ENCODE measurements at regions not wholly inside any gene's neighbourhood (a gene's known extent, or its start where the extent isn't known, plus 50 kb on each side); places are given as distances from the start of the nearest gene placed in this dataset.

- no peak overlapping the region for H3K4me2 ChIP-seq (ENCODE audit: unreplicated experiment)
- H3K36me3 ChIP-seq (ENCODE audit: low read depth): no peaks in the 10 kb centered on the region
- no peaks in the 10 kb centered on the region for H3F3A ChIP-seq (ENCODE audit: insufficient read depth)
- no peaks in the 10 kb centered on the region for H4K20me1 ChIP-seq (ENCODE audit: insufficient read depth)
- no peak for TF ChIP-seq EZH2phosphoT487 (IDR thresholded peaks at IDR 0.05; ENCODE audit: insufficient read depth, low read depth)
- no peak for TF ChIP-seq EZH2 (IDR thresholded peaks at IDR 0.05; ENCODE audit: insufficient read depth, poor library complexity, severe bottlenecking)
- no peaks in the 10 kb centered on the region for H3K4me1 ChIP-seq (ENCODE audit: insufficient read depth)
- no peaks in the 10 kb centered on the region for H3K9me2 ChIP-seq (ENCODE audit: insufficient read depth)
- H3K9ac ChIP-seq: no peak overlapping the region
- no peaks in the 10 kb centered on the region for H3K9me3 ChIP-seq (ENCODE audit: low read depth)
- no peaks in the 10 kb centered on the region for H3K27me3 ChIP-seq (replicated peaks; ENCODE audit: insufficient read depth)
- in situ Hi-C loops (cut with MboI): no loop called here
- H3K27ac ChIP-seq: no peak overlapping the region
- H3K79me2 ChIP-seq (ENCODE audit: insufficient read depth): no peaks in the 10 kb centered on the region
- H2AFZ ChIP-seq: no peak overlapping the region
- WGBS, 2 experiments (ENCODE audit: low coverage in 1 of 2, low lambda C conversion rate in 2 of 2, missing lambda C conversion rate in 2 of 2): 40 to 46% methylated on average over 7 of the region's 7 CpGs
- no peak for DNase-seq
- H3K4me3 ChIP-seq: no peak overlapping the region
Observed at GRCh38 chr15:25208735-25209134, 230.1 kb downstream of the UBE3A start.

- 59 to 68% methylated on average over 5 of the region's 5 CpGs for WGBS, 2 experiments (ENCODE audit: low coverage in 1 of 2, low lambda C conversion rate in 2 of 2, missing lambda C conversion rate in 2 of 2)
- no peak for TF ChIP-seq EZH2phosphoT487 (IDR thresholded peaks at IDR 0.05; ENCODE audit: insufficient read depth, low read depth)
- TF ChIP-seq EZH2 (IDR thresholded peaks at IDR 0.05; ENCODE audit: insufficient read depth, poor library complexity, severe bottlenecking): no peak
- Histone ChIP-seq H4K20me1 (ENCODE audit: insufficient read depth) (no peaks in the 10 kb centered on the region), H3K27me3 (replicated peaks; ENCODE audit: insufficient read depth) (no peaks in the 10 kb centered on the region), H2AFZ (no peak overlapping the region), H3K9me3 (ENCODE audit: low read depth) (no peaks in the 10 kb centered on the region), H3K27ac (no peak overlapping the region), H3F3A (ENCODE audit: insufficient read depth) (no peaks in the 10 kb centered on the region), H3K9me2 (ENCODE audit: insufficient read depth) (no peaks in the 10 kb centered on the region), H3K36me3 (ENCODE audit: low read depth) (no peaks in the 10 kb centered on the region), H3K4me1 (ENCODE audit: insufficient read depth) (no peaks in the 10 kb centered on the region), H3K4me2 (ENCODE audit: unreplicated experiment) (no peak overlapping the region), H3K79me2 (ENCODE audit: insufficient read depth) (no peaks in the 10 kb centered on the region), H3K9ac (no peak overlapping the region), H3K4me3 (no peak overlapping the region)
- no peak for DNase-seq
- in situ Hi-C loops (cut with MboI): no loop called here
Observed at GRCh38 chr15:25220834-25221233, 218.0 kb downstream of the UBE3A start.

- Histone ChIP-seq H2AFZ (no peak overlapping the region), H3K9me3 (ENCODE audit: low read depth) (no peaks in the 10 kb centered on the region), H3K36me3 (ENCODE audit: low read depth) (no peaks in the 10 kb centered on the region), H3K9ac (no peak overlapping the region), H3K4me3 (no peak overlapping the region), H3K27ac (no peak overlapping the region), H3K4me2 (ENCODE audit: unreplicated experiment) (no peak overlapping the region), H3F3A (ENCODE audit: insufficient read depth) (no peaks in the 10 kb centered on the region), H3K4me1 (ENCODE audit: insufficient read depth) (no peaks in the 10 kb centered on the region), H3K27me3 (replicated peaks; ENCODE audit: insufficient read depth) (no peaks in the 10 kb centered on the region), H4K20me1 (ENCODE audit: insufficient read depth) (no peaks in the 10 kb centered on the region), H3K79me2 (ENCODE audit: insufficient read depth) (no peaks in the 10 kb centered on the region), H3K9me2 (ENCODE audit: insufficient read depth) (no peaks in the 10 kb centered on the region)
- in situ Hi-C loops (cut with MboI): no loop called here
- no peak for DNase-seq
- TF ChIP-seq EZH2 (IDR thresholded peaks at IDR 0.05; ENCODE audit: insufficient read depth, poor library complexity, severe bottlenecking): no peak
- TF ChIP-seq EZH2phosphoT487 (IDR thresholded peaks at IDR 0.05; ENCODE audit: insufficient read depth, low read depth): no peak
- 38 to 49% methylated on average over 5 of the region's 5 CpGs for WGBS, 2 experiments (ENCODE audit: low coverage in 1 of 2, low lambda C conversion rate in 2 of 2, missing lambda C conversion rate in 2 of 2)
Observed at GRCh38 chr15:25224396-25224795, 214.4 kb downstream of the UBE3A start.

GRCh38 chr15:25226360-25226759, 212.5 kb downstream of the UBE3A start:
- no peaks in the 10 kb centered on the region for H3K27me3 ChIP-seq (replicated peaks; ENCODE audit: insufficient read depth)
- no peaks in the 10 kb centered on the region for H3K36me3 ChIP-seq (ENCODE audit: low read depth)
- H4K20me1 ChIP-seq (ENCODE audit: insufficient read depth): no peaks in the 10 kb centered on the region
- H3K9me2 ChIP-seq (ENCODE audit: insufficient read depth): no peaks in the 10 kb centered on the region
- no peak overlapping the region for H2AFZ ChIP-seq
- no peaks in the 10 kb centered on the region for H3K79me2 ChIP-seq (ENCODE audit: insufficient read depth)
- H3K4me2 ChIP-seq (ENCODE audit: unreplicated experiment): no peak overlapping the region
- no peaks in the 10 kb centered on the region for H3K4me1 ChIP-seq (ENCODE audit: insufficient read depth)
- DNase-seq: no peak
- H3F3A ChIP-seq (ENCODE audit: insufficient read depth): no peaks in the 10 kb centered on the region
- H3K4me3 ChIP-seq: no peak overlapping the region
- no peak overlapping the region for H3K27ac ChIP-seq
- H3K9me3 ChIP-seq (ENCODE audit: low read depth): no peaks in the 10 kb centered on the region
- no peak overlapping the region for H3K9ac ChIP-seq
- TF ChIP-seq EZH2 (IDR thresholded peaks at IDR 0.05; ENCODE audit: insufficient read depth, poor library complexity, severe bottlenecking): no peak
- no peak for TF ChIP-seq EZH2phosphoT487 (IDR thresholded peaks at IDR 0.05; ENCODE audit: insufficient read depth, low read depth)
- WGBS, 2 experiments (ENCODE audit: low coverage in 1 of 2, low lambda C conversion rate in 2 of 2, missing lambda C conversion rate in 2 of 2): 39 to 48% methylated on average over 6 of the region's 6 CpGs
- in situ Hi-C loops (cut with MboI): no loop called here

GRCh38 chr15:25228261-25228660, 210.6 kb downstream of the UBE3A start:
- WGBS, 2 experiments (ENCODE audit: low coverage in 1 of 2, low lambda C conversion rate in 2 of 2, missing lambda C conversion rate in 2 of 2): 58% methylated on average over 9 to 10 of the region's 11 CpGs
- no peak overlapping the region for H3K9ac ChIP-seq
- H3K79me2 ChIP-seq (ENCODE audit: insufficient read depth): no peaks in the 10 kb centered on the region
- TF ChIP-seq EZH2 (IDR thresholded peaks at IDR 0.05; ENCODE audit: insufficient read depth, poor library complexity, severe bottlenecking) (no peak), EZH2phosphoT487 (IDR thresholded peaks at IDR 0.05; ENCODE audit: insufficient read depth, low read depth) (no peak)
- no peaks in the 10 kb centered on the region for H3K9me3 ChIP-seq (ENCODE audit: low read depth)
- in situ Hi-C loops (cut with MboI): no loop called here
- H3K4me1 ChIP-seq (ENCODE audit: insufficient read depth): no peaks in the 10 kb centered on the region
- no peak overlapping the region for H2AFZ ChIP-seq
- no peak overlapping the region for H3K4me3 ChIP-seq
- H3K36me3 ChIP-seq (ENCODE audit: low read depth): no peaks in the 10 kb centered on the region
- no peaks in the 10 kb centered on the region for H3F3A ChIP-seq (ENCODE audit: insufficient read depth)
- no peak for DNase-seq
- no peak overlapping the region for H3K4me2 ChIP-seq (ENCODE audit: unreplicated experiment)
- H3K9me2 ChIP-seq (ENCODE audit: insufficient read depth): no peaks in the 10 kb centered on the region
- no peaks in the 10 kb centered on the region for H4K20me1 ChIP-seq (ENCODE audit: insufficient read depth)
- H3K27me3 ChIP-seq (replicated peaks; ENCODE audit: insufficient read depth): no peaks in the 10 kb centered on the region
- no peak overlapping the region for H3K27ac ChIP-seq
